GM23338 (cell line): ENCODE measurements at regions not wholly inside any gene's neighbourhood (a gene's known extent, or its start where the extent isn't known, plus 50 kb on each side); places are given as distances from the start of the nearest gene placed in this dataset.

Source experiments
- CTCF ChIP-seq, 2 experiments: fragments of 200-600 bp in 1 of 2; sonication (generic) in 1 of 2; conservative IDR thresholded peaks; 2 replicates each; pipeline versions ENCODE4 v1.5.1 to v1.6.1; 2016 to 2017; ENCODE audit warnings: antibody characterized with exemption in 2 of 2, low read depth in 2 of 2, mild to moderate bottlenecking in 2 of 2, moderate library complexity in 1 of 2
- EZH2 ChIP-seq: fragments of 200-600 bp; sonication (generic); IDR thresholded peaks from one replicate; pipeline ENCODE4 v1.8.0; 2017; ENCODE audit warnings: antibody characterized with exemption, mild to moderate bottlenecking, low read depth; ENCODE audit not compliant: unreplicated experiment

GRCh38 chr12:90149453-90149852 is 440.8 kb upstream of the ATP2B1 start:
- TF ChIP-seq EZH2 (no peak), CTCF (conservative IDR thresholded peaks at IDR 0.05; ENCODE audit: low read depth in 2 of 2) (no peak)
